Tibial nerve (tissue), 4 donors: ENCODE measurements at regions not wholly inside any gene's neighbourhood (a gene's known extent, or its start where the extent isn't known, plus 50 kb on each side); places are given as distances from the start of the nearest gene placed in this dataset.

Source experiments
- CTCF ChIP-seq, 5 experiments: fragments of 200-600 bp in 3 of 5; fragments of 450-650 bp in 2 of 5; sonication (generic) in 3 of 5; IDR thresholded peaks; one replicate each; pipeline ENCODE4 v1.5.1; 2016 to 2019; ENCODE audit warnings: antibody characterized with exemption in 5 of 5, mild to moderate bottlenecking in 3 of 5, moderate library complexity in 2 of 5
- EP300 ChIP-seq, 2 donors: sonication (generic); formaldehyde crosslinking; IDR thresholded peaks; one replicate each; pipeline ENCODE4 v1.6.1; 2017; ENCODE audit warnings: antibody characterized with exemption in 2 of 2, mild to moderate bottlenecking in 1 of 2
- POLR2A ChIP-seq, 2 donors: fragments of 450-650 bp; IDR thresholded peaks; one replicate each; pipeline ENCODE4 v1.6.1; 2017; ENCODE audit warnings: antibody characterized with exemption in 2 of 2, mild to moderate bottlenecking in 2 of 2, moderate library complexity in 2 of 2

GRCh38 chr4:148574066-148574465, 131.9 kb upstream of the NR3C2 start:
- TF ChIP-seq CTCF (IDR thresholded peaks at IDR 0.05) (no peak), POLR2A (IDR thresholded peaks at IDR 0.05) (no peak), EP300 (IDR thresholded peaks at IDR 0.05) (no peak)
